B cell (primary cell): ENCODE measurements at regions not wholly inside any gene's neighbourhood (a gene's known extent, or its start where the extent isn't known, plus 50 kb on each side); places are given as distances from the start of the nearest gene placed in this dataset.

Source experiments
- ATAC-seq: fragments of 200-7000 bp; cut with Tn5 transposase; one replicate; pipeline ENCODE4 v1.10.0; 2021; ENCODE audit warnings: low read depth, mild to moderate bottlenecking, moderate number of reproducible peaks, moderate library complexity
- CTCF ChIA-PET: fragments of 350-600 bp; sonication (Branson Sonifier 250); formaldehyde crosslinking; loops from one replicate; lab custom pipeline; 2021; ENCODE audit warnings: antibody characterized with exemption, inconsistent platforms; lab: Charles Lee
- POLR2A ChIA-PET: fragments of 350-600 bp; sonication (Branson Sonifier 250); formaldehyde crosslinking; loops from one replicate; lab custom pipeline; 2021; ENCODE audit warnings: antibody characterized with exemption; lab: Charles Lee
- DNase-seq: peaks from one replicate; pipeline ENCODE4 v3.0.0; 2013
- H2AFZ ChIP-seq: 2 replicates; pipeline ENCODE4 v1.6.1; 2012; ENCODE audit warnings: mild to moderate bottlenecking, low read depth, low read length; ENCODE audit not compliant: insufficient read depth, poor library complexity, severe bottlenecking
- H3K27ac ChIP-seq, 2 donors: 1 replicate in 1 of 2; 2 replicates in 1 of 2; pipeline ENCODE4 v1.5.1; 2012 to 2013; ENCODE audit warnings: low read length in 2 of 2, mild to moderate bottlenecking in 2 of 2, moderate library complexity in 1 of 2
- H3K27me3 ChIP-seq, 4 experiments: fragments of 200-600 bp in 1 of 4; sonication (generic) in 1 of 4; replicated peaks in 1 of 4; 1 replicate in 2 of 4; 2 replicates in 2 of 4; pipeline versions ENCODE4 v1.6.1 to v1.7.0; 2013 to 2016; ENCODE audit warnings: low read length in 3 of 4, mild to moderate bottlenecking in 2 of 4, mixed read lengths in 1 of 4, moderate library complexity in 1 of 4; ENCODE audit not compliant: insufficient read depth in 4 of 4, control insufficient read depth in 3 of 4; ENCODE audit errors: control extremely low read depth in 1 of 4
- H3K36me3 ChIP-seq, 2 experiments: replicated peaks in 1 of 2; 1 replicate in 1 of 2; 2 replicates in 1 of 2; pipeline versions ENCODE4 v1.6.1 to v1.7.1; 2013; ENCODE audit warnings: low read length in 1 of 2; ENCODE audit not compliant: insufficient read depth in 2 of 2, control insufficient read depth in 1 of 2; ENCODE audit errors: control extremely low read depth in 1 of 2, extremely low read depth in 1 of 2
- H3K4me1 ChIP-seq, 2 donors: fragments of 200-600 bp in 1 of 2; sonication (generic) in 1 of 2; 1 replicate in 1 of 2; 2 replicates in 1 of 2; pipeline versions ENCODE4 v1.5.1 to v1.6.1; 2013 to 2017; ENCODE audit warnings: low read length in 2 of 2; ENCODE audit not compliant: control insufficient read depth in 2 of 2, insufficient read depth in 2 of 2
- H3K4me2 ChIP-seq: replicated peaks from 2 replicates; pipeline ENCODE3; 2012; ENCODE audit warnings: mild to moderate bottlenecking, low read depth, low read length; ENCODE audit not compliant: poor library complexity, severe bottlenecking
- H3K4me3 ChIP-seq, 5 experiments: fragments of 200-600 bp in 1 of 5; sonication (generic) in 1 of 5; 1 replicate in 3 of 5; 2 replicates in 2 of 5; pipeline versions ENCODE4 v1.5.1 to v1.7.0; 2011 to 2016; ENCODE audit warnings: low read length in 4 of 5, mild to moderate bottlenecking in 4 of 5, low read depth in 2 of 5, control low read depth in 1 of 5, moderate library complexity in 1 of 5; ENCODE audit not compliant: insufficient read depth in 1 of 5; ENCODE audit errors: control extremely low read depth in 1 of 5, extremely low read depth in 1 of 5
- H3K79me2 ChIP-seq: fragments of 200-600 bp; sonication (generic); one replicate; pipeline ENCODE4 v1.6.0; 2016; ENCODE audit warnings: low read length; ENCODE audit not compliant: control insufficient read depth, insufficient read depth
- H3K9ac ChIP-seq: fragments of 200-600 bp; sonication (generic); 2 replicates; pipeline ENCODE4 v1.6.1; 2017; ENCODE audit warnings: mild to moderate bottlenecking, low read length, moderate library complexity
- H3K9me3 ChIP-seq, 3 donors: one replicate each; pipeline versions ENCODE4 v1.6.1 to v1.7.1; 2013; ENCODE audit warnings: low read length in 2 of 3; ENCODE audit not compliant: control insufficient read depth in 2 of 3, insufficient read depth in 1 of 3; ENCODE audit errors: control extremely low read depth in 1 of 3
- H4K20me1 ChIP-seq: 2 replicates; pipeline ENCODE4 v1.6.0; 2012; ENCODE audit warnings: mild to moderate bottlenecking, low read length; ENCODE audit not compliant: insufficient read depth, control insufficient read depth, poor library complexity, severe bottlenecking
- H3K27ac Mint-ChIP-seq: one replicate; pipeline ENCODE4 v1.8.0; 2021; ENCODE audit warnings: mixed read lengths
- H3K27me3 Mint-ChIP-seq: one replicate; pipeline ENCODE4 v1.8.0; 2021; ENCODE audit warnings: mixed read lengths
- H3K4me1 Mint-ChIP-seq: one replicate; pipeline ENCODE4 v1.8.0; 2021; ENCODE audit warnings: mixed read lengths
- H3K4me3 Mint-ChIP-seq: one replicate; pipeline ENCODE4 v1.8.0; 2021; ENCODE audit warnings: mixed read lengths
- H3K9me3 Mint-ChIP-seq: one replicate; pipeline ENCODE4 v1.8.0; 2022; ENCODE audit warnings: mixed read lengths; ENCODE audit not compliant: insufficient read depth
- CTCF ChIP-seq: fragments of 200-600 bp; IDR thresholded peaks from one replicate; pipeline ENCODE4 v1.8.0; 2022; ENCODE audit warnings: antibody characterized with exemption, mild to moderate bottlenecking
- EZH2 ChIP-seq: IDR thresholded peaks from 2 replicates; pipeline ENCODE4 v1.6.1; 2012; ENCODE audit warnings: borderline replicate concordance, low read depth, mild to moderate bottlenecking, moderate library complexity, low read length; ENCODE audit not compliant: insufficient read depth, poor library complexity, severe bottlenecking
- WGBS: methylation state at CpG from one replicate; pipeline ENCODE4 v1.1.5; 2013; ENCODE audit warnings: missing lambda C conversion rate; ENCODE audit not compliant: insufficient coverage; 5-methylcytosine and 5-hydroxymethylcytosine counted together
- intact Hi-C: fragments of 100-400 bp; cut with micrococcal nuclease; formaldehyde crosslinking; loops from one replicate; pipeline ENCODE4 v1.10.0; 2022

- no peak overlapping the region for H3K27ac Mint-ChIP-seq
- Histone ChIP-seq H3K4me3 (no peak overlapping the region), H4K20me1 (no peaks in the 10 kb centered on the region), H3K27ac (no peak overlapping the region), H3K4me2 (no peak overlapping the region), H3K79me2 (no peaks in the 10 kb centered on the region), H2AFZ (no peak overlapping the region), H3K9ac (no peak overlapping the region), H3K4me1 (no peaks in the 10 kb centered on the region), H3K9me3 (no peaks in the 10 kb centered on the region), H3K36me3 (no peaks in the 10 kb centered on the region), H3K27me3 (no peaks in the 10 kb centered on the region)
- peaks cover 2% of the 10 kb centered on the region for H3K9me3 Mint-ChIP-seq
- ATAC-seq (no peak), DNase-seq (no peak)
- peaks cover 17% of the 10 kb centered on the region for H3K27me3 Mint-ChIP-seq
- H3K4me1 Mint-ChIP-seq: no peaks in the 10 kb centered on the region
- ChIA-PET POLR2A (no interaction called here), CTCF (no interaction called here)
- whole genome bisulfite sequencing: 80% methylated on average over 2 of the region's 2 CpGs
- intact Hi-C loops: no loop called here
- H3K4me3 Mint-ChIP-seq: no peak overlapping the region
- TF ChIP-seq EZH2 (no peak), CTCF (no peak)
Observed at GRCh38 chr3:193014902-193015301, 97.2 kb upstream of the MB21D2 start.

GRCh38 chr3:193016437-193016901 is 98.8 kb upstream of the MB21D2 start:
- ChIA-PET CTCF (no interaction called here), POLR2A (no interaction called here)
- H3K27me3 ChIP-seq: no peaks in the 10 kb centered on the region
- ATAC-seq (no peak), DNase-seq (no peak)
- intact Hi-C loops: no loop called here
- no peak for TF ChIP-seq EZH2
- no peak for TF ChIP-seq CTCF
- H3K4me1 ChIP-seq: no peaks in the 10 kb centered on the region
- Mint-ChIP-seq H3K4me1 (no peaks in the 10 kb centered on the region), H3K27ac (no peak overlapping the region), H3K27me3 (peaks cover 11% of the 10 kb centered on the region), H3K4me3 (no peak overlapping the region), H3K9me3 (peaks cover 2% of the 10 kb centered on the region)
- no peaks in the 10 kb centered on the region for H4K20me1 ChIP-seq
- no peak overlapping the region for H3K27ac ChIP-seq
- H3K4me2 ChIP-seq: no peak overlapping the region
- no peaks in the 10 kb centered on the region for H3K79me2 ChIP-seq
- no peaks in the 10 kb centered on the region for H3K9me3 ChIP-seq
- no peaks in the 10 kb centered on the region for H3K36me3 ChIP-seq
- H3K4me3 ChIP-seq: no peak overlapping the region
- WGBS: 10% methylated on average over 7 of the region's 7 CpGs
- H2AFZ ChIP-seq: no peak overlapping the region
- H3K9ac ChIP-seq: no peak overlapping the region
